ENCODE measurements at regions not wholly inside any gene's neighbourhood (a gene's known extent, or its start where the extent isn't known, plus 50 kb on each side); places are given as distances from the start of the nearest gene placed in this dataset.

GRCh38 chr7:81036057-81036456 is 117.2 kb upstream of the SEMA3C start:
- H3K4me3 ChIP-seq (ENCODE audit: low read depth, low read length) = no peak overlapping the region
- TF ChIP-seq POLR2A (IDR thresholded peaks at IDR 0.05; ENCODE audit: extremely low read depth, insufficient read length) = no peak
- no peak for TF ChIP-seq MAX (IDR thresholded peaks at IDR 0.05; ENCODE audit: low read depth, low read length)
- no peak for TF ChIP-seq CTCF (IDR thresholded peaks at IDR 0.05; ENCODE audit: low read depth, low read length)
- TF ChIP-seq MYC (IDR thresholded peaks at IDR 0.05; ENCODE audit: low read depth, low read length) = no peak

GRCh38 chr7:81031996-81032395 is 113.1 kb upstream of the SEMA3C start:
- TF ChIP-seq CTCF (IDR thresholded peaks at IDR 0.05; ENCODE audit: low read depth, low read length) (no peak), MYC (IDR thresholded peaks at IDR 0.05; ENCODE audit: low read depth, low read length) (no peak)
- no peak for DNase-seq (ENCODE audit: low read depth)
- no peak overlapping the region for H3K4me3 ChIP-seq (ENCODE audit: low read depth, low read length)

More at GRCh38 chr7:81036057-81036456, 117.2 kb upstream of the SEMA3C start:
- DNase-seq (ENCODE audit: low read depth) = no peak

GRCh38 chr7:81031243-81031642 is 112.4 kb upstream of the SEMA3C start:
- DNase-seq (ENCODE audit: low read depth) = no peak
- TF ChIP-seq MYC (IDR thresholded peaks at IDR 0.05; ENCODE audit: low read depth, low read length) = no peak
- H3K4me3 ChIP-seq (ENCODE audit: low read depth, low read length) = no peak overlapping the region

- TF ChIP-seq CTCF (IDR thresholded peaks at IDR 0.05; ENCODE audit: low read depth, low read length) (no peak), MYC (IDR thresholded peaks at IDR 0.05; ENCODE audit: low read depth, low read length) (no peak), POLR2A (IDR thresholded peaks at IDR 0.05; ENCODE audit: extremely low read depth, insufficient read length) (no peak), MAX (IDR thresholded peaks at IDR 0.05; ENCODE audit: low read depth, low read length) (no peak)
- no peak for DNase-seq (ENCODE audit: low read depth)
- no peak overlapping the region for H3K4me3 ChIP-seq (ENCODE audit: low read depth, low read length)
Observed at GRCh38 chr7:81030472-81030871, 111.6 kb upstream of the SEMA3C start.

GRCh38 chr7:81029511-81029910 is 110.7 kb upstream of the SEMA3C start:
- TF ChIP-seq MAX (IDR thresholded peaks at IDR 0.05; ENCODE audit: low read depth, low read length) (no peak), MYC (IDR thresholded peaks at IDR 0.05; ENCODE audit: low read depth, low read length) (no peak), CTCF (IDR thresholded peaks at IDR 0.05; ENCODE audit: low read depth, low read length) (no peak), POLR2A (IDR thresholded peaks at IDR 0.05; ENCODE audit: extremely low read depth, insufficient read length) (no peak)
- DNase-seq (ENCODE audit: low read depth) = no peak
- no peak overlapping the region for H3K4me3 ChIP-seq (ENCODE audit: low read depth, low read length)

GRCh38 chr7:81025360-81025759 is 106.5 kb upstream of the SEMA3C start:
- no peak overlapping the region for H3K4me3 ChIP-seq (ENCODE audit: low read depth, low read length)
- TF ChIP-seq MYC (IDR thresholded peaks at IDR 0.05; ENCODE audit: low read depth, low read length) (no peak), MAX (IDR thresholded peaks at IDR 0.05; ENCODE audit: low read depth, low read length) (no peak), POLR2A (IDR thresholded peaks at IDR 0.05; ENCODE audit: extremely low read depth, insufficient read length) (no peak), CTCF (IDR thresholded peaks at IDR 0.05; ENCODE audit: low read depth, low read length) (no peak)
- no peak for DNase-seq (ENCODE audit: low read depth)
